Kidney (tissue), 13 donors: ENCODE measurements at regions not wholly inside any gene's neighbourhood (a gene's known extent, or its start where the extent isn't known, plus 50 kb on each side); places are given as distances from the start of the nearest gene placed in this dataset.

Experiments
- DNase-seq, 5 donors: peaks; one replicate each; pipeline ENCODE4 v3.0.0-alpha.2; 2013 to 2020
- FAIRE-seq: peaks from 2 replicates; lab custom pipeline; 2012; peaks lifted over from hg19 to GRCh38; lab: Jason Lieb, UNC
- H3K27ac ChIP-seq, 2 donors: one replicate each; pipeline ENCODE4 v1.7.0; 2013; ENCODE audit warnings: low read depth in 2 of 2, low read length in 2 of 2, inconsistent platforms in 1 of 2
- H3K27me3 ChIP-seq: one replicate; pipeline ENCODE4 v1.7.1; 2013; ENCODE audit warnings: low read length, inconsistent platforms; ENCODE audit not compliant: control insufficient read depth, insufficient read depth
- H3K36me3 ChIP-seq, 3 donors: one replicate each; pipeline versions ENCODE4 v1.7.0 to v1.7.1; 2013; ENCODE audit warnings: low read length in 3 of 3, control low read depth in 1 of 3, inconsistent platforms in 1 of 3; ENCODE audit not compliant: insufficient read depth in 3 of 3, control insufficient read depth in 2 of 3
- H3K4me1 ChIP-seq, 3 donors: one replicate each; pipeline versions ENCODE4 v1.7.0 to v1.7.1; 2013; ENCODE audit warnings: low read length in 3 of 3, inconsistent platforms in 1 of 3, low read depth in 1 of 3; ENCODE audit not compliant: control insufficient read depth in 2 of 3, insufficient read depth in 2 of 3
- H3K4me3 ChIP-seq, 3 donors: one replicate each; pipeline versions ENCODE4 v1.7.0 to v1.8.1; 2013; ENCODE audit warnings: low read length in 3 of 3, control low read depth in 1 of 3, inconsistent platforms in 1 of 3
- H3K9ac ChIP-seq, 3 donors: one replicate each; pipeline versions ENCODE4 v1.7.0 to v1.7.1; 2013; ENCODE audit warnings: low read length in 3 of 3, control low read depth in 1 of 3, inconsistent platforms in 1 of 3
- H3K9me3 ChIP-seq, 3 donors: one replicate each; pipeline versions ENCODE4 v1.7.0 to v1.7.1; 2013; ENCODE audit warnings: low read length in 3 of 3, control low read depth in 1 of 3, inconsistent platforms in 1 of 3; ENCODE audit not compliant: control insufficient read depth in 2 of 3, insufficient read depth in 1 of 3
- intact Hi-C: fragments of 100-400 bp; cut with DNase I; formaldehyde crosslinking; loops from one replicate; pipeline ENCODE4 v1.11.1; 2022
- TF ChIP-seq, protein P1 (sequence below): IDR thresholded peaks from 3 replicates; pipeline ENCODE4 v1.5.1; 2012; ENCODE audit warnings: mild to moderate bottlenecking, moderate library complexity, borderline replicate concordance; ENCODE audit not compliant: insufficient read depth; ENCODE audit errors: extremely low read depth
- donor health status: control.
- donor health status: control.
- donor health status: control.
- donor health status: control.
- donor health status: control.
- donor health status: DM: yes; HTN: yes; CAD: no.
- donor health status: Normal renal cell carcinoma (clear cell type).

DNA sequence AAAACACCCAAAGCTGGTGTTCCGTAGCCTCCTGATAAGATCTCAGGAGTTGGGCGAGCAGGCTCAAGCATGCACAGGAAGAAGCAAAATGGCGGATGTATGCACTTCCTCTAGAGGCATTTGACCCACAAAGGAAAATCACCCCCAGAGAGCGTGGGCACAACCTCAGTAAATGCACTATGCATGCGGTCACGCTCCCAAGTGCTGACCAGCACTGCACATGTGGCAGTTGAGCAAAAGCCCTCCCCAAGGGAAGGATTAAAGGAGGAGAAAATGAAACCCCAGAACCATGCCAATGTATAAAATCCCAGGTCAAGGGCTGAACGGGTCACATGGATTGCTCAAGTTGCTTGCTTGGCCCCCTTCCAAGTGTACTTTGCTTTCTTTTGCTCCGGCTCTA lies 289.4 kb upstream of the IGF1R start:
- FAIRE-seq (no peak), DNase-seq (peak in 1 of 5 donors; percentile 6)
- Histone ChIP-seq H3K9ac (no peak overlapping the region), H3K27me3 (no peaks in the 10 kb centered on the region), H3K9me3 (no peaks in the 10 kb centered on the region), H3K36me3 (no peaks in the 10 kb centered on the region), H3K4me3 (no peak overlapping the region), H3K27ac (no peak overlapping the region), H3K4me1 (no peaks in the 10 kb centered on the region)
- intact Hi-C loops: no loop called here
- TF ChIP-seq, protein P1, sequence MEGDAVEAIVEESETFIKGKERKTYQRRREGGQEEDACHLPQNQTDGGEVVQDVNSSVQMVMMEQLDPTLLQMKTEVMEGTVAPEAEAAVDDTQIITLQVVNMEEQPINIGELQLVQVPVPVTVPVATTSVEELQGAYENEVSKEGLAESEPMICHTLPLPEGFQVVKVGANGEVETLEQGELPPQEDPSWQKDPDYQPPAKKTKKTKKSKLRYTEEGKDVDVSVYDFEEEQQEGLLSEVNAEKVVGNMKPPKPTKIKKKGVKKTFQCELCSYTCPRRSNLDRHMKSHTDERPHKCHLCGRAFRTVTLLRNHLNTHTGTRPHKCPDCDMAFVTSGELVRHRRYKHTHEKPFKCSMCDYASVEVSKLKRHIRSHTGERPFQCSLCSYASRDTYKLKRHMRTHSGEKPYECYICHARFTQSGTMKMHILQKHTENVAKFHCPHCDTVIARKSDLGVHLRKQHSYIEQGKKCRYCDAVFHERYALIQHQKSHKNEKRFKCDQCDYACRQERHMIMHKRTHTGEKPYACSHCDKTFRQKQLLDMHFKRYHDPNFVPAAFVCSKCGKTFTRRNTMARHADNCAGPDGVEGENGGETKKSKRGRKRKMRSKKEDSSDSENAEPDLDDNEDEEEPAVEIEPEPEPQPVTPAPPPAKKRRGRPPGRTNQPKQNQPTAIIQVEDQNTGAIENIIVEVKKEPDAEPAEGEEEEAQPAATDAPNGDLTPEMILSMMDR: no peak

DNA sequence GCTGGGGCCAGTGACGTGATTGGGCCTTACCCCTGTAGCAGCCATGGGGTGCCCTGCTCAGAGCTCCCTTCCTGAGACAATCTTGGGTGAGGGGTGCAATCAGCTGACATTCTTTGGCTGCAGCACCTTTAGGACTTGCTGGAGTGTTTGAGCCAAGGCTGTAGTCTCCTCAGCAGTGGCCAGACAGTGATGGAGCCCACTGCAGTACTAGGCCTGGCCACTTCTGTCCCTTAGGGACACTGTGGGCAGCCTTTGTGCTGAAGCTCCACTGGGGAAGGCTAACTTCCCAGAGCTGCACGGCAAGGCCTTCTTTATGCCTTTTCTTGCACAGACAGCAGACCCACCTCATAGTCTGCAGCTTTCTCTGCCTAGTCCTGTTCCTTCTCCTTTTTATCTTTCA lies 284.9 kb upstream of the IGF1R start:
- Histone ChIP-seq H3K27me3 (no peaks in the 10 kb centered on the region), H3K9ac (no peak overlapping the region), H3K4me1 (no peaks in the 10 kb centered on the region), H3K9me3 (no peaks in the 10 kb centered on the region), H3K4me3 (no peak overlapping the region), H3K27ac (no peak overlapping the region), H3K36me3 (no peaks in the 10 kb centered on the region)
- intact Hi-C loops: no loop called here
- FAIRE-seq (no peak), DNase-seq (no peak)
- TF ChIP-seq, protein P1: no peak

- DNase-seq (no peak), FAIRE-seq (no peak)
- Histone ChIP-seq H3K27ac (no peak overlapping the region), H3K9ac (no peak overlapping the region), H3K4me1 (no peaks in the 10 kb centered on the region), H3K9me3 (no peaks in the 10 kb centered on the region), H3K36me3 (no peaks in the 10 kb centered on the region), H3K27me3 (no peaks in the 10 kb centered on the region), H3K4me3 (no peak overlapping the region)
- intact Hi-C loops: no loop called here
- TF ChIP-seq, protein P1: no peak
These were observed 284.4 kb upstream of the IGF1R start for GRCh38 chr15:98363955-98364354.

DNA sequence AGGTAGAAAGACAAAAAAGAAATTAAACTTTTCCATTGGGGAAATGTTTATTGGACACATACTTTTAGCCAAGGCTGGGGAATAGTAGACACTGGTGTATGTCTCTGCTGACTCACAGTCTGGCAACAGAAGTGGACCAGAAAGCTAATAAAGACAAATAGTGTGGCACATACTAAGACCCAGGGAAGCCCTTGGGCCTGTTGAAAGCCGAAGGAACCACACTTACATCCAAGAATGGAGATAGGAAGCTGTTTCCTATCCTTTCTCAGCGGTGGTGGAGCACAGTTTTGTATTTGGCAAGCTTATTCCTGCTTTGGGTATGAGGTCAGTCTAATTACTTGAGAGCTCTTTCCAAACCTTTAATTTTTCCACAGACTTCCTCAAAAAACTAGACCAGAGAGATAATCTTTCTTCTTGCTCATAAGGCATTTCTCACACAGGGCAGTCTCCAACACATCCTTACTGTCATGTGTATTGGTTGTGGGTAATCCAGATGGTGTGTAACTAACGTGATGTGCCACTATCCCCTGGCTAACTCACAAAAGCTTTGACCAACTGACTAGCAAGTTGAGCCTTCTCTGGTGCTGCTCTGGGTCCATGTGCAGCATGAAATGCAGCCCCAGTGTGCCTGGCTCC lies 279.1 kb upstream of the IGF1R start:
- FAIRE-seq (no peak), DNase-seq (no peak)
- H3K9me3 ChIP-seq: no peaks in the 10 kb centered on the region
- intact Hi-C loops: no loop called here
- H3K36me3 ChIP-seq: no peaks in the 10 kb centered on the region
- no peak overlapping the region for H3K27ac ChIP-seq
- H3K4me3 ChIP-seq: no peak overlapping the region
- TF ChIP-seq, protein P1: no peak
- no peaks in the 10 kb centered on the region for H3K27me3 ChIP-seq
- H3K9ac ChIP-seq: no peak overlapping the region
- H3K4me1 ChIP-seq: no peaks in the 10 kb centered on the region
